GM18511 (cell line): ENCODE measurements at regions not wholly inside any gene's neighbourhood (a gene's known extent, or its start where the extent isn't known, plus 50 kb on each side); places are given as distances from the start of the nearest gene placed in this dataset.
"Not testable (repeated sequence)": the region's sequence is repeated elsewhere in the genome, so short reads cannot be mapped to it uniquely, and the experiment has no call there.

ENCODE experiments used
- ATAC-seq: cut with Tn5 transposase; IDR thresholded peaks from one replicate; pipeline ENCODE4 v1.9.1; 2021; ENCODE audit warnings: mild to moderate bottlenecking, moderate library complexity; ENCODE audit not compliant: unreplicated experiment

GRCh38 chr18:22285361-22286140, 116.2 kb downstream of the GATA6 start:
- ATAC-seq: no peak

GRCh38 chr18:22284581-22285360, 115.4 kb downstream of the GATA6 start:
- ATAC-seq: no peak

DNA sequence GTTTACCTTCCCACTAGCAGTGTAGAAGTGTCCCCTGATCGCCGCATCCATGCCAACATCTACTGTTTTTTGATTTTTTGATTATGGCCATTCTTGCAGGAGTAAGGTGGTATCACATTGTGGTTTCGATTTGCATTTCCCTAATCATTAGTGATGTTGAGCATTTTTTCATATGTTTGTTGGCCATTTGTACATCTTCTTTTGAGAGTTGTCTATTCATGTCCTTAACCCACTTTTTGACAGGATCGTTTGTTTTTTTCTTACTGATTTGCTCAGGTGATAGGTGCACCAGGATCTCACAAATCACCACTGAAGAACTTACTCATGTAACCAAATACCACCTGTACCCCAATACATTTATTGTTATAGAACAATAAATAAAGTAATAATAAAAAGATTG, 114.5 kb downstream of the GATA6 start:
- not testable (repeated sequence) for ATAC-seq

DNA sequence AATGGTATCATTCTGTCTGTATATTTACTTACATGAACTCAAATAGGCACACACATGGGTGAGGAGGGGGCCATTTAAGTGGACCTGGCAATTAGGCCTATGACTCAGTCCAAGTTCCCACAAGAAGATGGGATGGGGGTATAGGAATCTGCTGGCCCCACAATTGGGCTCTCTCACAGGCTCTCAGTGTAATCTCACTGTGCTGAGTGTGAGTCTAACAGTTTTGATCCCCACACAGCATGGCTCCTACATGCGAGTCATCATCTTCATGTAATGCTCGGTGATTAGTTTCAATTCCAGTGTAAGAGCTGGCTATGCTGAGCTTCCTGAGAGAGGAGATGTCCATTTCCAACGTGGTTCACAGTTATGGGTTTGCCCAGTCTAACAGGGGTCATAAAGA, 114.0 kb downstream of the GATA6 start:
- ATAC-seq: no peak

- ATAC-seq: no peak
Measured at GRCh38 chr18:22283116-22283395, 113.7 kb downstream of the GATA6 start.

- ATAC-seq: no peak
Measured at GRCh38 chr18:22282311-22283115, 113.1 kb downstream of the GATA6 start.

DNA sequence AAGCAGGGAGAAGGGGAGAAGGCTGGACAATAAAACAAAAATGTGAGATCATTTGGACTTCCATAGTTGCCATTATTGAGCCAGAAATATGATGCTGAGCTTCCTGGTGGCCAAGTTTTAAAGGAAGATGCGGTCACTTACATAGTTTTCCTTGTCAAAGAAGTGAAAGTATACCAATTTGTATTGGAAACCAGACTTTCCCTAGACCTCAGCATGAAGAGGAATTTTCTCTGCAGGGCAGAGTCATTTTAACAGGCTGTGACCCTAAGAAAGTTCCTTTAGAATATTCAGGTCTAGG, 111.0 kb downstream of the GATA6 start:
- no peak for ATAC-seq

GRCh38 chr18:22279741-22280452, 110.5 kb downstream of the GATA6 start:
- no peak for ATAC-seq

DNA sequence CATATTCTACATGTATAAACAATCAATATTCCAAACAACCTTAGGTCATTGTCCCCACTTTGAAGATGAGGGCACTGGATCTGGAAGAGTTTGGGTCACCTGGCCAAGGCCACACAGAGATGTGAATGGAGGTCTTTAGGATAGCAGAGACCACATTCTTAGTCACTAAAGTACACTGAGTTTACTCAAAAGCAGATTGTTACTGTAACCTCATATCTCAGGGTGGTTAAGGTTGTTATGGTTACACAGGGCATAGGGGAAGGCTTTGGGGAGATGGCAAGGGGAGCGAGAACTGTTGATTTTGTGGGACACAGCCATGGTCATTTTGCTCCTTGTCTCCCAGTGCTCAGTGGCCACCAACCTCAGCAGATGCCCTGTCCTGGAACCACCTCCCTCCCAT, 109.4 kb downstream of the GATA6 start:
- no peak for ATAC-seq

DNA sequence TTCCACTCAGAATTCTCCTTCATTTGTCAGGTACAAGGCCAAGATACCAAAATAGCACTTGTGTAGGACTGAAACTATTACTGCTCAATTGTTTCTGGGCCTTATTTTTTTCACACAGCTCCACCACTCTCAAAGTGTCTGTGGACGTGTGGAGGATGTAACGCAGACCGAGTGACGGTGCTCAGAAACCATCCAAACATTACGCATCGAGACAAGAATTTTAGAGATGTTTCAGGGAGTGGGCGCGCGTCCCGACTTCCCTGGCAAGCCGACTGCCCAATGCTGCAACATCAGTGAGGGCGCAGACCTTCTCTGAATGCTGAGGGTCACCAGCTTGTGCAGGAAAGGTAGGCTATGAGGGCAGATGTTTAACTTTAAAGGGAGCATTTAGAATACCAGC, 108.4 kb downstream of the GATA6 start:
- ATAC-seq: no peak

DNA sequence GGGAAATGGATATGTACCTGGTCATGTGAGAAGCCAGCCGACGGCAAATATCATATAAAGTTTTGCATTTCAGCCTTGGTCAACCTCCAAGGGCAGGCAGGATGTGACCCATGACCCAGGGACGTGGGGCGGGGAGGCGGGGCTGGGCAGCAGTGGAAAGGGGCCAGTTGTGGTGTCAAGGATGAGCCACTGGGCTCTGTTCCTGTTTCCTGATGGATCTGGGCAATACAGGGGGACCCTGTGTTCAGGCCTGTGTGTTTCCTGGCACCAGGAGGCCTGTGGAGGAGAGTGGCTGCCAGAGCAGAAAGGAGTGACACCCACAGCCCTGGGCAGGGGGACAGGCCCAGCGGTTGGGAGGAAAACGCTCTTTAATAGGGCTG, 106.9 kb downstream of the GATA6 start:
- ATAC-seq: no peak

GRCh38 chr18:22275706-22276333, 106.4 kb downstream of the GATA6 start:
- ATAC-seq: no peak

- no peak for ATAC-seq
Measured at GRCh38 chr18:22273101-22274039, 104.0 kb downstream of the GATA6 start.

GRCh38 chr18:22272242-22272641, 102.9 kb downstream of the GATA6 start:
- no peak for ATAC-seq

DNA sequence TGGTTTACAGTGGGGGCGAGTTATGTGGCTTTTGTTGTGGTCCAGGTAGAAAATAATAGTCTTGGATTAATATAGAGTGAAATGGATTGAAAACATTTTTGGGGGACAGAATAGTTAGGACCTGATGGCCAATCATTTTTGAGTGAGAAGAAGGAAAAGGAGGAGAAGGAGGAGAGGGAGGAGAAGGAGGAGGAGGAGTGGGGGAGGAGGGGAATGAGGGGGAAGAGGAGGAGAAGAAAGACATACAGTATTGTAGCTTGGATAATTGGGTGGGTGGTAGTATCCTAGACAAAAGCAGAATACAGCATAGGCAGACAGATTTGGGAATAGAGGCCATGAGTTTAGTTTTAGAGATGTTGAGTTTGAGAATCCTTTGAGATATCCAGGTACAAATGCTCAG, 101.6 kb downstream of the GATA6 start:
- no peak for ATAC-seq

DNA sequence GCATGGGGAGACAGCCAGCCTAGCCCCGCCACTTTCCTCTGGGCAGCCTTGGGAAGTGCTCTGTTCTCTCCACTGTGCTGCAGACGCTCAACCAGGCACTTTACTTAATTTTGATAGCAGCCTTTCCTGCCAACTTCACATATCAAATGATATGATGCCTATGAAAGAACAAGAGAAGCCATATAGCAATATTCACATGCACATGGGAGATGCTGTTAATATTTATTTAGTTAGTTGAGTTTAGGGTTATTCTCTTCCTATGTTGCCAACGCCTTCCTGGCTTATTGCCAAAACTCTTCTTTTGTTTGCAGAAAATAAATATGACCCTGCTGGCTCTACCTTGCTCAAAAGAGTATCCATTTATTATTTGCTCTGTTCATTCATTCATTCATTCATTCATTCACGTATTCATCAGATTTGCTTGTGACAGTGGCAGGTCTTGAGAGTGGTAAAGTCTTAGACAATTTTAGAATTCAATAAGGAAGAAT, 99.3 kb downstream of the GATA6 start:
- no peak for ATAC-seq

- ATAC-seq: no peak
Measured at GRCh38 chr18:22267697-22268096, 98.3 kb downstream of the GATA6 start.

DNA sequence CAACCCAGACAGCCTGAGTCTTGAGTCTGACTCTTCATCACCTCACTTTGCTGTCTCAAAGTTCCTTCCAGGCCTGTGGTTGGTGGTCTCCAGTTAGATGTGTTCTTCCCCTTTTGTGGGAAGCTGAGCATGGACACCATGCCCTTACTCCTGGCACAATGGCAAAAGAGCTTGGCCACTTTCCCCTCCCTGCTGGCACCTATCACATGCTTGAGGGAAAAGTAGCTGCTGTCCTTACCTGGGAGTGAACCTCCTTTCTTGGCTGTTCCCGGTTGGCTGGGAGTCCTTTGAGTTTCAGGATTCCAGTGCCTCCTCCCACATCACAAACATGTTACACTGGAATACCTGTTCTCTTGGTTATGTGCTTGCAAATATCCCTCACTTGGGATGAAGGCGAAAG, 97.8 kb downstream of the GATA6 start:
- no peak for ATAC-seq

DNA sequence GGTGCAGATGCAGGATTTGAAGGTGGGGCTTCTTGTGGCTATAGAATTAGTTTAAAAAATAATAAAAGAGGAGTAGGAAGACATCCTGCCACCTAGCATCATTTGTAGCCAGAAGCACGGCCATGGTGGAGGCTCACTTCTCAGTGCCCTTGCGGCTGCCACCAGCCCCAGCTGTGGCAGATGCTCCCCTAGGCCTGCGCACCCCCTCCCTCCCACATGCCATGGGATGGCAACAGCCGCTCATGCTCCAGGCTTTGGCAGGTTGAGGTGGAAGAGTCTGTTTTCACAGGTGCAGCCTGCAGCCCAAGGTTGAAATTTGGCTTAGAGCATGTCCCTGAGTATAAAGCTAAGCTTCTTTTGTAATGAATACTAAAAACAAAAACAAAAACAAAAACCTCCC, 96.4 kb downstream of the GATA6 start:
- ATAC-seq: no peak
